Cardiac muscle cell (in vitro differentiated cells and primary cell): ENCODE measurements at regions not wholly inside any gene's neighbourhood (a gene's known extent, or its start where the extent isn't known, plus 50 kb on each side); places are given as distances from the start of the nearest gene placed in this dataset.
A peak's percentile ranks its signal among the peaks of the same experiment; 100 is the strongest.

Experiments
- DNase-seq, 2 donors: peaks; one replicate each; pipeline versions ENCODE4 v3.0.0 to v3.0.0-alpha.2; 2010 to 2017; ENCODE audit warnings: low read depth in 1 of 2, low spot score in 1 of 2
- H3K27ac ChIP-seq: fragments of 200-600 bp; sonication (generic); 2 replicates; pipeline ENCODE4 v1.5.1; 2016
- H3K27me3 ChIP-seq: fragments of 200-600 bp; sonication (generic); 2 replicates; pipeline ENCODE4 v1.6.0; 2016; ENCODE audit warnings: control low read depth
- H3K36me3 ChIP-seq: fragments of 200-600 bp; sonication (generic); 2 replicates; pipeline ENCODE4 v1.5.1; 2016; ENCODE audit warnings: control low read depth
- H3K4me1 ChIP-seq: fragments of 200-600 bp; sonication (generic); 2 replicates; pipeline ENCODE4 v1.8.1; 2017; ENCODE audit warnings: low read depth, mild to moderate bottlenecking, mixed run types
- H3K4me3 ChIP-seq: fragments of 200-600 bp; sonication (generic); 2 replicates; pipeline ENCODE4 v1.5.1; 2016; ENCODE audit warnings: mild to moderate bottlenecking
- H3K9me3 ChIP-seq: fragments of 200-600 bp; sonication (generic); 2 replicates; pipeline ENCODE4 v1.5.1; 2017; ENCODE audit warnings: low read depth, mild to moderate bottlenecking, control low read depth
- TF ChIP-seq, protein P1 (sequence below): IDR thresholded peaks from 2 replicates; pipeline ENCODE4 v1.5.1; 2012; ENCODE audit warnings: low read depth, mild to moderate bottlenecking, low read length

GRCh38 chr2:221641181-221641871, 69.2 kb upstream of the EPHA4 start:
- Histone ChIP-seq H3K27me3 (no peaks in the 10 kb centered on the region), H3K4me1 (no peaks in the 10 kb centered on the region)

GRCh38 chr2:221640686-221641085, 68.6 kb upstream of the EPHA4 start:
- no peak for DNase-seq
- H3K27me3 ChIP-seq, result no peaks in the 10 kb centered on the region
- no peaks in the 10 kb centered on the region for H3K36me3 ChIP-seq
- TF ChIP-seq, protein P1, sequence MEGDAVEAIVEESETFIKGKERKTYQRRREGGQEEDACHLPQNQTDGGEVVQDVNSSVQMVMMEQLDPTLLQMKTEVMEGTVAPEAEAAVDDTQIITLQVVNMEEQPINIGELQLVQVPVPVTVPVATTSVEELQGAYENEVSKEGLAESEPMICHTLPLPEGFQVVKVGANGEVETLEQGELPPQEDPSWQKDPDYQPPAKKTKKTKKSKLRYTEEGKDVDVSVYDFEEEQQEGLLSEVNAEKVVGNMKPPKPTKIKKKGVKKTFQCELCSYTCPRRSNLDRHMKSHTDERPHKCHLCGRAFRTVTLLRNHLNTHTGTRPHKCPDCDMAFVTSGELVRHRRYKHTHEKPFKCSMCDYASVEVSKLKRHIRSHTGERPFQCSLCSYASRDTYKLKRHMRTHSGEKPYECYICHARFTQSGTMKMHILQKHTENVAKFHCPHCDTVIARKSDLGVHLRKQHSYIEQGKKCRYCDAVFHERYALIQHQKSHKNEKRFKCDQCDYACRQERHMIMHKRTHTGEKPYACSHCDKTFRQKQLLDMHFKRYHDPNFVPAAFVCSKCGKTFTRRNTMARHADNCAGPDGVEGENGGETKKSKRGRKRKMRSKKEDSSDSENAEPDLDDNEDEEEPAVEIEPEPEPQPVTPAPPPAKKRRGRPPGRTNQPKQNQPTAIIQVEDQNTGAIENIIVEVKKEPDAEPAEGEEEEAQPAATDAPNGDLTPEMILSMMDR, result no peak
- H3K4me3 ChIP-seq, result no peak overlapping the region
- no peaks in the 10 kb centered on the region for H3K9me3 ChIP-seq
- no peak overlapping the region for H3K27ac ChIP-seq
- H3K4me1 ChIP-seq, result no peaks in the 10 kb centered on the region

More at GRCh38 chr2:221641181-221641871, 69.2 kb upstream of the EPHA4 start:
- H3K27ac ChIP-seq, result no peak overlapping the region
- TF ChIP-seq, protein P1, result no peak
- H3K4me3 ChIP-seq, result no peak overlapping the region
- H3K9me3 ChIP-seq, result no peaks in the 10 kb centered on the region
- H3K36me3 ChIP-seq, result no peaks in the 10 kb centered on the region
- peak in 1 of 2 donors; percentile 3 for DNase-seq

GRCh38 chr2:221637851-221638250, 65.7 kb upstream of the EPHA4 start:
- Histone ChIP-seq H3K36me3 (no peaks in the 10 kb centered on the region), H3K27me3 (no peaks in the 10 kb centered on the region), H3K4me1 (no peaks in the 10 kb centered on the region), H3K9me3 (no peaks in the 10 kb centered on the region), H3K4me3 (no peak overlapping the region), H3K27ac (no peak overlapping the region)
- no peak for DNase-seq
- TF ChIP-seq, protein P1, result no peak

GRCh38 chr2:221635949-221636348, 63.8 kb upstream of the EPHA4 start:
- H3K27me3 ChIP-seq, result no peaks in the 10 kb centered on the region
- DNase-seq, result no peak
- H3K36me3 ChIP-seq, result no peaks in the 10 kb centered on the region
- no peaks in the 10 kb centered on the region for H3K4me1 ChIP-seq
- TF ChIP-seq, protein P1, result no peak
- H3K9me3 ChIP-seq, result no peaks in the 10 kb centered on the region
- H3K27ac ChIP-seq, result no peak overlapping the region
- H3K4me3 ChIP-seq, result no peak overlapping the region

- H3K27ac ChIP-seq, result no peak overlapping the region
- TF ChIP-seq, protein P1, result no peak
- H3K36me3 ChIP-seq, result no peaks in the 10 kb centered on the region
- H3K9me3 ChIP-seq, result no peaks in the 10 kb centered on the region
- H3K4me3 ChIP-seq, result no peak overlapping the region
- DNase-seq, result no peak
- H3K4me1 ChIP-seq, result no peaks in the 10 kb centered on the region
- no peaks in the 10 kb centered on the region for H3K27me3 ChIP-seq
Observed at GRCh38 chr2:221629468-221629867, 57.4 kb upstream of the EPHA4 start.
